Mesenchymal stem cell (in vitro differentiated cells and primary cell): ENCODE measurements at regions not wholly inside any gene's neighbourhood (a gene's known extent, or its start where the extent isn't known, plus 50 kb on each side); places are given as distances from the start of the nearest gene placed in this dataset.

Experiments used
- DNase-seq: peaks from one replicate; pipeline ENCODE4 v3.0.0-alpha.2; 2013
- H2AFZ ChIP-seq: one replicate; pipeline ENCODE4 v1.6.1; 2013; ENCODE audit warnings: low read depth, mild to moderate bottlenecking, control low read depth, inconsistent platforms, low read length, moderate library complexity
- H2AK5ac ChIP-seq: 2 replicates; pipeline ENCODE4 v1.6.1; 2013; ENCODE audit warnings: low read length, moderate library complexity, mild to moderate bottlenecking, inconsistent platforms; ENCODE audit not compliant: severe bottlenecking
- H2BK120ac ChIP-seq: one replicate; pipeline ENCODE4 v1.6.1; 2013; ENCODE audit warnings: low read depth, mild to moderate bottlenecking, inconsistent platforms, low read length, moderate library complexity
- H2BK12ac ChIP-seq, 2 experiments: one replicate each; pipeline ENCODE4 v1.6.1; 2013; ENCODE audit warnings: inconsistent platforms in 2 of 2, low read length in 2 of 2, mild to moderate bottlenecking in 2 of 2, moderate library complexity in 2 of 2, control low read depth in 1 of 2
- H2BK15ac ChIP-seq: one replicate; pipeline ENCODE4 v1.6.1; 2013; ENCODE audit warnings: mild to moderate bottlenecking, low read depth, inconsistent platforms; ENCODE audit not compliant: poor library complexity, severe bottlenecking
- H2BK5ac ChIP-seq: 2 replicates; pipeline ENCODE4 v1.6.1; 2013; ENCODE audit warnings: low read depth, mild to moderate bottlenecking, low read length, control low read depth, inconsistent platforms; ENCODE audit not compliant: poor library complexity, severe bottlenecking
- H3K14ac ChIP-seq, 2 experiments: one replicate each; pipeline ENCODE4 v1.6.1; 2013; ENCODE audit warnings: inconsistent platforms in 2 of 2, low read length in 2 of 2, control low read depth in 1 of 2, mild to moderate bottlenecking in 1 of 2, moderate library complexity in 1 of 2
- H3K18ac ChIP-seq, 2 experiments: one replicate each; pipeline ENCODE4 v1.6.1; 2013; ENCODE audit warnings: inconsistent platforms in 2 of 2, low read length in 2 of 2, control low read depth in 1 of 2, low read depth in 1 of 2, mild to moderate bottlenecking in 1 of 2
- H3K23ac ChIP-seq, 2 experiments: one replicate each; pipeline ENCODE4 v1.6.1; 2013; ENCODE audit warnings: inconsistent platforms in 2 of 2, low read length in 2 of 2, mild to moderate bottlenecking in 2 of 2, moderate library complexity in 2 of 2, control low read depth in 1 of 2
- H3K27ac ChIP-seq: 2 replicates; pipeline ENCODE4 v1.5.1; 2013; ENCODE audit warnings: mild to moderate bottlenecking, moderate library complexity, low read length, control low read depth, inconsistent platforms; ENCODE audit not compliant: poor library complexity, severe bottlenecking
- H3K27me3 ChIP-seq, 2 experiments: 2 replicates each; pipeline versions ENCODE4 v1.6.1 to v1.7.0; 2013; ENCODE audit warnings: low read length in 2 of 2, mild to moderate bottlenecking in 2 of 2, moderate library complexity in 2 of 2, control low read depth in 1 of 2, inconsistent platforms in 1 of 2; ENCODE audit not compliant: control insufficient read depth in 1 of 2, insufficient read depth in 1 of 2
- H3K36me3 ChIP-seq, 2 experiments: 2 replicates each; pipeline versions ENCODE4 v1.6.1 to v1.7.0; 2013; ENCODE audit warnings: low read length in 2 of 2, control low read depth in 1 of 2, inconsistent platforms in 1 of 2, low read depth in 1 of 2, mild to moderate bottlenecking in 1 of 2; ENCODE audit not compliant: insufficient read depth in 2 of 2, control insufficient read depth in 1 of 2
- H3K4ac ChIP-seq, 2 experiments: one replicate each; pipeline ENCODE4 v1.6.1; 2013; ENCODE audit warnings: inconsistent platforms in 2 of 2, low read length in 2 of 2, mild to moderate bottlenecking in 2 of 2, moderate library complexity in 2 of 2, control low read depth in 1 of 2, low read depth in 1 of 2
- H3K4me1 ChIP-seq: 2 replicates; pipeline ENCODE4 v1.6.1; 2013; ENCODE audit warnings: low read depth, low read length, control low read depth; ENCODE audit not compliant: control insufficient read depth, insufficient read depth
- H3K4me2 ChIP-seq: 2 replicates; pipeline ENCODE4 v1.6.1; 2013; ENCODE audit warnings: low read length, mild to moderate bottlenecking, inconsistent platforms; ENCODE audit not compliant: poor library complexity, severe bottlenecking
- H3K4me3 ChIP-seq, 2 experiments: 2 replicates each; pipeline versions ENCODE4 v1.5.1 to v1.7.0; 2013; ENCODE audit warnings: low read length in 2 of 2, mild to moderate bottlenecking in 2 of 2, control low read depth in 1 of 2, low read depth in 1 of 2; ENCODE audit not compliant: insufficient read depth in 1 of 2
- H3K79me1 ChIP-seq: replicated peaks from 2 replicates; pipeline ENCODE4 v1.6.1; 2013; ENCODE audit warnings: mild to moderate bottlenecking, control low read depth, low read length, inconsistent platforms; ENCODE audit not compliant: poor library complexity, severe bottlenecking
- H3K9ac ChIP-seq: 2 replicates; pipeline ENCODE4 v1.7.0; 2013; ENCODE audit warnings: mild to moderate bottlenecking, low read length, moderate library complexity
- H3K9me3 ChIP-seq: 2 replicates; pipeline ENCODE4 v1.7.0; 2013; ENCODE audit warnings: mild to moderate bottlenecking, low read length; ENCODE audit not compliant: control insufficient read depth
- H4K8ac ChIP-seq: one replicate; pipeline ENCODE4 v1.6.1; 2013; ENCODE audit warnings: inconsistent platforms, mild to moderate bottlenecking, low read length, moderate library complexity
- H4K91ac ChIP-seq: one replicate; pipeline ENCODE4 v1.6.1; 2013; ENCODE audit warnings: mild to moderate bottlenecking, low read length, inconsistent platforms
- WGBS: methylation state at CpG from one replicate; pipeline ENCODE4 v1.1.7; 2013; ENCODE audit warnings: mixed read lengths; 5-methylcytosine and 5-hydroxymethylcytosine counted together

GRCh38 chrX:69262036-69262936 is 97.0 kb upstream of the PJA1 start:
- H2BK5ac ChIP-seq, result no peak overlapping the region
- H4K91ac ChIP-seq, result no peak overlapping the region
- H3K18ac ChIP-seq, result no peak overlapping the region
- no peak overlapping the region for H2AK5ac ChIP-seq
- H2BK15ac ChIP-seq, result no peak overlapping the region
- H3K4ac ChIP-seq, result no peak overlapping the region
- H3K4me3 ChIP-seq, result no peak overlapping the region
- H3K79me1 ChIP-seq, result no peaks in the 10 kb centered on the region
- H3K4me1 ChIP-seq, result no peaks in the 10 kb centered on the region
- H2AFZ ChIP-seq, result no peak overlapping the region
- no peak overlapping the region for H3K14ac ChIP-seq
- H3K9ac ChIP-seq, result no peak overlapping the region
- H3K27ac ChIP-seq, result no peak overlapping the region
- H3K9me3 ChIP-seq, result no peaks in the 10 kb centered on the region
- no peak overlapping the region for H4K8ac ChIP-seq
- WGBS, result 67% methylated on average over 6 of the region's 12 CpGs
- H3K4me2 ChIP-seq, result no peak overlapping the region
- no peak overlapping the region for H2BK120ac ChIP-seq
- H3K36me3 ChIP-seq, result no peaks in the 10 kb centered on the region
- DNase-seq, result peak; percentile 23
- H2BK12ac ChIP-seq, result no peak overlapping the region
- no peak overlapping the region for H3K23ac ChIP-seq
- H3K27me3 ChIP-seq, result peaks cover 17 to 71% of the 10 kb centered on the region in 2 experiments

GRCh38 chrX:69260169-69260568 is 94.9 kb upstream of the PJA1 start:
- no peak overlapping the region for H4K91ac ChIP-seq

DNA sequence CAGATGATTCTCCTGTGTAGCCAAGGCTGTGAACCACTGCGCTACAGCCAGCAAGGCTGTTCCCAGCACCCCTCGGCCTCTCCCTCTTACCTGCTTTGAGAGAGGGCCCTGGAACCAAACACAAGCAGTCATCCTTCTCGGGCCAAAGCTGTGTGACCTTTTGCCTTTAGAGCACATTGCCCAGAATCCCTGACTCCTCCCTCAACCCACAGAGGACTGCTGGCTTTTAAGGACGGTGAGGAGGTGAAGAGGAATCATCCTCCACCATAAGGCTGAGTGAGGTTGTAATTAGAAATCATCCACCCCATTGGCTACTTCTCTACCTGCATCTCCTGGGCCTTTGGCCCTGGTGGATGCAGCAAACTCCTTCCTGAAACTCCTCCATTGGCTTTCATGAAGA is 93.6 kb upstream of the PJA1 start:
- Histone ChIP-seq H3K9ac (no peak overlapping the region), H3K14ac (no peak overlapping the region), H2BK5ac (no peak overlapping the region), H3K4me1 (no peaks in the 10 kb centered on the region), H3K4me2 (no peak overlapping the region), H2AK5ac (no peak overlapping the region), H3K18ac (no peak overlapping the region), H3K27me3 (peaks cover 8 to 79% of the 10 kb centered on the region in 2 experiments), H3K4me3 (no peak overlapping the region), H3K36me3 (no peaks in the 10 kb centered on the region), H3K79me1 (no peaks in the 10 kb centered on the region), H4K91ac (no peak overlapping the region), H4K8ac (no peak overlapping the region), H3K23ac (no peak overlapping the region), H3K9me3 (no peaks in the 10 kb centered on the region), H2BK12ac (no peak overlapping the region), H2BK15ac (no peak overlapping the region), H3K4ac (no peak overlapping the region), H2AFZ (no peak overlapping the region), H2BK120ac (no peak overlapping the region), H3K27ac (no peak overlapping the region)
- no peak for DNase-seq
- WGBS, result 56% methylated on average over 2 of the region's 4 CpGs

More at GRCh38 chrX:69260169-69260568, 94.9 kb upstream of the PJA1 start:
- no peak overlapping the region for H2BK12ac ChIP-seq
- no peak overlapping the region for H3K9ac ChIP-seq
- H3K36me3 ChIP-seq, result no peaks in the 10 kb centered on the region
- no peak overlapping the region for H3K14ac ChIP-seq
- no peak overlapping the region for H4K8ac ChIP-seq
- H3K4ac ChIP-seq, result no peak overlapping the region
- no peaks in the 10 kb centered on the region for H3K79me1 ChIP-seq
- no peak overlapping the region for H2AK5ac ChIP-seq
- H3K18ac ChIP-seq, result no peak overlapping the region
- no peaks in the 10 kb centered on the region for H3K4me1 ChIP-seq
- peaks cover 13 to 72% of the 10 kb centered on the region in 2 experiments for H3K27me3 ChIP-seq
- no peak for DNase-seq
- no peaks in the 10 kb centered on the region for H3K9me3 ChIP-seq
- H3K4me2 ChIP-seq, result no peak overlapping the region
- no peak overlapping the region for H3K4me3 ChIP-seq
- WGBS, result 0% methylated on average over 1 of the region's 2 CpGs
- H3K23ac ChIP-seq, result no peak overlapping the region
- no peak overlapping the region for H2AFZ ChIP-seq
- H2BK5ac ChIP-seq, result no peak overlapping the region
- H3K27ac ChIP-seq, result no peak overlapping the region
- H2BK120ac ChIP-seq, result no peak overlapping the region
- no peak overlapping the region for H2BK15ac ChIP-seq

DNA sequence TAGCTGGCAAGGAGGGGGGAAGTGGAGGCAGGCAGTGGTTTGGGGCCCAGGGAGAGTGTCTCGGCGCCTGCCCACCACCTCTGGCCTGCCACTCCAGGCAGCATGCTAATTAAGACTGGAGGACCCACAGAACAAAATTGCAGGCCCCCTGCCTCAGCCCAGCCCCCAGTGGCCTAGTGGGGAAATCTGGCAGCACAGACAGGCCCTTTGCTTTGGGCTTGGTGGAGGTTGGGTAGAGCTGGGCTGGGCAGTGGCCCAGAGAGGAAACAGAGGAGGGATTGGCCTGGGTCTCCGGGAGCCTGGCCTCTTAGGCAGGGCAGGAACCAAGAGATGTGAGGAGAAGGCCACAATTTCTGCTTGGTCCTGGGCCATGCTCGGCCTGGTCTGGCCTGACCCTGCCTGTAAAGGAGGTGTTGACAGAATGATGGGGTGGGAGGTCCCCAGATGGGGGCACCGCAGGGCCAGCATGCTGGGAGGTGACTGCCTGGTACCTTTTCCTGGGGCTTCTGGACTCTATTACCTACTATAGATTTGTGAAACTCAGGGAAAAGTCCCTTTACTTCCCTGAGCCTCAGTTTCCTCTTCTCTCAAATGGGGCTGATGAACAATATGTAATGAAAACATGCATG is 92.4 kb upstream of the PJA1 start:
- Histone ChIP-seq H2AFZ (no peak overlapping the region), H2BK120ac (no peak overlapping the region), H3K36me3 (no peaks in the 10 kb centered on the region), H3K14ac (no peak overlapping the region), H3K18ac (no peak overlapping the region), H2AK5ac (no peak overlapping the region), H3K4me1 (no peaks in the 10 kb centered on the region), H4K91ac (no peak overlapping the region), H3K27ac (no peak overlapping the region), H3K79me1 (no peaks in the 10 kb centered on the region), H3K23ac (no peak overlapping the region), H2BK5ac (no peak overlapping the region), H3K9me3 (no peaks in the 10 kb centered on the region), H3K4me2 (no peak overlapping the region), H2BK15ac (no peak overlapping the region), H2BK12ac (no peak overlapping the region), H3K4me3 (no peak overlapping the region), H3K4ac (no peak overlapping the region), H4K8ac (no peak overlapping the region), H3K27me3 (peaks cover 3 to 70% of the 10 kb centered on the region in 2 experiments), H3K9ac (no peak overlapping the region)
- no peak for DNase-seq
- 54% methylated on average over 2 of the region's 5 CpGs for WGBS
